HG02678 (cell line): ENCODE measurements at regions not wholly inside any gene's neighbourhood (a gene's known extent, or its start where the extent isn't known, plus 50 kb on each side); places are given as distances from the start of the nearest gene placed in this dataset.
"Not testable (repeated sequence)": the region's sequence is repeated elsewhere in the genome, so short reads cannot be mapped to it uniquely, and the experiment has no call there.

ENCODE experiments used
- ATAC-seq: cut with Tn5 transposase; IDR thresholded peaks from one replicate; pipeline ENCODE4 v1.9.1; 2021; ENCODE audit warnings: mild to moderate bottlenecking, moderate library complexity; ENCODE audit not compliant: unreplicated experiment

DNA sequence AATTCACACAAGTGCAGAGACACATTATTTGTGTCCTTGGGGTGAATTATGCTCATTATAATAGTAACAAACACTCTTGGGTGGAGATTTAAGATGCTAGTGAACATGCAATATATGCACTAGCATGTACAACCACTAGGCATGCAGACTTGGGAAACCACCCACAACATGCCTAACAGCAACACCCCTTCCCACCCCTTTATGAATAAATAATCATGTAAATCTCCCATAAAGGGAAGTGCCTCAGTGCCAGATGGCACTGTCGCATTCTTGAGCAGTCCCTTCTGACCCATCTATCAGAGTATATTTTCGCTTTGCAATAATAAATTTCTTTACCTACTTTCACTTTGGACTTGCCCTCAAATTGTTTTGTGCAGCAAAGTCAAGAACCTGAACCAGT lies 1362.2 kb downstream of the OLFM4 start:
- ATAC-seq = no peak

DNA sequence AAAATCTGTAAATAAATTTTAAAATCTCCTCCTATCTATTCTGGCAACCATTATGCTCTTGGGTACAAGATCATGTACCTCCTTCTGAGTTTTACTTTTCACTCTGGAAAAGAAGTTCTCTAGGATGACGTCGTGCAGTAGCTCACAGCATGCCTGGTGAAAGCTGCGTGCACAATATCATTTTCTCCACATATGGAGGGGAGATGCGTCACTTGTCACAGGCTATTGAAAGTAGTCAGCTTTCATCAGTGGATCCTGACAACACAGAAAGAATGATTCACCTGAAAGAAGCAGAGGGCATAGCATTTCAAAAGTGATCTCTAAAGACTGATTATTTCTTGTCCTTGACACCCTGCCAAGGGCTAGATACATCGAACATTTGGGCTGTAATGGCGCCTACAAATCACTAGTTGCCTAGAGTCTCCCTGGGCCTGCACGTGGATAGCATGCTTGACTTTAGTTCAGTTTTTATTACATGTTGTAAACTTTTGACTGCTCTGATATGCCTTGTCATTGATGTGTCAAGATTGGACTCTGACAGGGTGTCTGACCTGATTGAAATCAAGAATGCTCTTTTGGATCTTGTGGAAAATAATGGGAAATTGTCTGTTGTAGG lies 1365.6 kb downstream of the OLFM4 start:
- no peak for ATAC-seq

DNA sequence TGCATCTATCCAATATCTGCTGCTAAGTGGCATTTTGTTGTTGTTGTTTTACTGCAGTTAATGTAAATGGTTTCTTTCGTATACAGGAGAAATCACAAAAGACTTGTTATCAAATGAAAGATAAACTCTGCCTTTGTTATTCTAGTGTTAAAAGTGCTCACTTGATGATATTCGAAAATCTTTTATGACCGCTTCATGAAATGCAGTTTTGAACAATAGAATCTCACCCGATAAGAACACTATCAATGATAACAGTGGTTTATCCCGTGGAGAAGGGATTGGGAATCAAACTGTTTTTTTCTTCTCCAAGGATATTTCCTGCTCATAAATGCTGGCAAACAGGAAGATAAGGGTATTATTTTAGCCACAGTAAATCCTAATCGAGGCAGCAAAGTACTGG lies 1366.3 kb downstream of the OLFM4 start:
- no peak for ATAC-seq

DNA sequence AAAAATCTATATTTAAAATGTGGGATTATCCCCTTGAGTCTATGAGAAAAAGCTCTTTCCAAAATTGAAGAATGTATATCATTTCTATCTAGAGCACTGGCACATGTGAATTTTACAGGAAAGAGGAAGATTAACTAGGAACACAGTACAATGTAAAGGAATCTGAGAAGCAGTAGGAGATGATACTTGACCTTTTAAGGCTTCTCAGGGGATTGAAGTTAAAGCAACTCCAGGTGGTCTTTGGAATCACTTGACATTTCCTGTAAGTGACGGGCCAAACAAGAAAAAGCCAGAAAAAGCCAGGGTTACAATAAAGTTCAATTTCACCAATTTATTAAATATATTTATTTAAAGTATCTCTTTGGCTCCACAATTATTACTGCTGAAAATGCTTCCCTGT lies 1373.9 kb downstream of the OLFM4 start:
- no peak for ATAC-seq

DNA sequence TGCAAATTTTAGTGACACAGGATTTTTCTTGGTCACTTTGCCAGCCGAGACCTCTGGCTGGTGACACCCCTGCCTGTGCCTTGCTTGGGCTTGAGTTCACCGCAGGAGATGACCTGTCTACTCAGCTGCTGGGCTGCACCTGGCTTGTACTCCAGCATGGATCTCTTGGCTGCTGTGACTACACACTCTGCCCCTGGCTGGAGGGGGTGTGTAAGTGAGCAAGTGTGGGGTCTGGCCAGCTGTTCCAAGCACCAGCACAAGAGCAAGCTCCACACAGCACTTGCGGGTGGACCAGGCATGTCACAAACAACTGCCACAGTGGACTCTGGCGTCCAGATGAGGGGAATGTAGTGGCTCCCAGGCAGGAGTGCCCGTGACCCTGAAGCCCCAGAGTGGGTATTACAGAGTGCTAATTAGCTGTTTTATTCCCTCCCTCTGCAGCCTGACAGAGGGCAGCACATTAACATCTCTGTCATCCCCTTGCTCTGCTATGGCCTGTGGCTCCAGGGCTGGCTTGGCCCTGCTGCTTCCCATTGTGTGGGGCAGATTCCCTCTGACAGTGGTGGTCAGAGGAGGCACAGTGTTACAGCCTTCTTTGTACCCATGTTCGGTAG lies 1387.2 kb downstream of the OLFM4 start:
- ATAC-seq = no peak

DNA sequence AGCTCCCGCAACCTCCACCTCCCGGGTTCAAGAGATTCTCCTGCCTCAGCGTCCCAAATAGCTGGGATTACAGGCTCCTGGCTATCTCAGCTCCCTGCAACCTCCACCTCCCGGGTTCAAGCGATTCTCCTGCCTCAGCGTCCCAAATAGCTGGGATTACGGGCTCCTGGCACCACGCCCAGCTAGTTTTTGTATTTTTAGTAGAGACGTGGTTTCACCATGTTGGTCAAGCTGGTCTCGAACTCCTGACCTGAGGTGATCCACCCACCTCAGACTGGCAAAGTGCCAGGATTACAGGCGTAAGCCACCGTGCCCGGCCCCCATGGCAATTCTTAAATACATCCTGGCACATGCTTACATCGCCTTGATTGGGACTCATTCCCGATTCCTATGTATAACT lies 1394.3 kb downstream of the OLFM4 start:
- not testable (repeated sequence) for ATAC-seq

DNA sequence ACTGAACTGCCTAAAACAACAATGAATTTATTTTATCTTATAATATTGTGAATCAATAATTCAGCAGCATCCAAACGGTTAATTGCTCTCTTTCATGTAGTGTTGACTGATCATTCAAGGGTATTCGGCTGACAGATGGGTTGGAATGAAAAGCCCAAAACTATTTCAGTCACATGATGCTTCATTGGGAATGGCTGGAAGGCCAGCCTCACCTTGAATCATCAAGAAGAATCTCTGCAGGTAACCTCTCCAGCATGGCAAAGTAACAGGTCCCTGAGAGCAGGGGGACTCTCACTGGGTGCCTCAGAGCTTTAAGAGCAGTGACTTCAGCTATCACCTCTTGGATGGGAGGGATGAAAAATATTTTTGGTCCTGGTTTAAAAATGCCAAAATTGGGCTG lies 1395.7 kb downstream of the OLFM4 start:
- ATAC-seq = no peak

DNA sequence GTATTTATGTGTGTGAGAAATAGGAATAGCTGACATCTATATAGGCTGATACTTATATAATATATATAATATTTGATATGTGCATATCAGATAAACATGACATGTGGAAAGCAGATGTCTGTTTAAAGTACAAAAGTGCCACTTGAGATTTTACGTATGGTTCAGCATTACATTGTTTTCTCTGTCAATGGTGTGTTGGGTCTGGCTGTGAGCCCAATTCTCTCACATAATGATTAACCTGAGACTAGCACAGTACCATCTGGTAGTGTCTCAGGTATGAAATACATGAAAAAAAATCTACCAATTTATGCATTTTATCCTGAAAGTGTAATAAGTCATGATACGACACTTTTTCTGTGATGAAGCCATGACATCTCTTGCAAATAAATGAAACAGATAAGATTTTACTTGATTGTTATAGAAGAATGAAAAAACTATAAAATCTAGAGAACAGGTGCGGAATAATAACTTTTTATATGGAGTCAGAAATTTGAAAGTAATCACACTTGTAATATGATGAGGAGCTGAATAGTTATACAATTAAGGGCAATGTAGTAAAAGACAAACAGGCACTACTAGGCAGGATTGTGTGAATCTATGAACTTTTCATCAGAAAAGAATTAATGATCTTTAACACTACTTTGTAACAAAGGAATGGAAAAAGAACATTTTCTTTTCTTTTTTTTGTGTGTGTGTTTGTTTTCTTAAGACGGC lies 1405.0 kb downstream of the OLFM4 start:
- ATAC-seq = no peak

DNA sequence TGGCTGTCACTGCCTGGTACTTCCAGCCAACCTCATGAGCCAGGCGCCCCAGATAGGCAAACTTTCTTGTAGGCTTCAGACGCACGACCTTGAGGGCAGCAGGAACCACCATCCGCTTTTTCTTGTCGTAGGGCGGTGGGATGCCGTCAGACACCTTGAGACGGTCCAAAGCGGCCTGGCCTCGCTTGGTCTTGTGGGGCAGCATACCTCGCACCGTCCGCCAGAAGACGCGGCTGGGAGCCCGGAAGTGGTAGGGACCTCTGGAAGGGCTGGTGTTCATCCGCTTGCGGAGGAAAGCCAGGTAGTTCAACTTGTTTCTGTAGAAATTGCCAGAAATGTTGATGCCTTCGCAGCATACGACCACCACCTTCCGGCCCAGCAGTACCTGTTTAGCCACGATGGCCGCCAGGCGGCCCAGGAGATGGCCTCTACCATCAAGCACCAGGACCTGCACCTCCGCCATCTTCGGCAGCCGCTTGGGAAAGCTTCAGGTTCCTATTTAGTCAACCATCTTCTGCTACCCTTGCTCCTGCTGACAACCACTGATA lies 1412.3 kb downstream of the OLFM4 start:
- not testable (repeated sequence) for ATAC-seq

DNA sequence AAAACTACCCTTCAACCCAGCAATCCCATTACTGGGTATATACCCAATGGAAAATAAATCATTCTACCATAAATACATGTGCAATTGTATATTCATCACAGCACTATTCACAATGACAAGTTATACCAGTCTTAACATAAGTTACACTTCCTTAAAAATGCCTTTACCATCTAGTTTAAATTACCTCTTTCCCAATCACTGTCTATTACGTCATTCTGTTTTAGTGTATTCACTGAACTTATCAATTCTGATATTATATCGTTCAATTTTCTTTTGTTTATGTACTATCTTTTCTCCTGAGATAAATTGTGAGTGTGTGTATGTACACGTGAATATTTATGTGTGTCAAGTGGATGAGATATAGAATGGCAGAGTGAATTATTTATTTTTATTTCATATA lies 1416.8 kb downstream of the OLFM4 start:
- ATAC-seq = no peak

DNA sequence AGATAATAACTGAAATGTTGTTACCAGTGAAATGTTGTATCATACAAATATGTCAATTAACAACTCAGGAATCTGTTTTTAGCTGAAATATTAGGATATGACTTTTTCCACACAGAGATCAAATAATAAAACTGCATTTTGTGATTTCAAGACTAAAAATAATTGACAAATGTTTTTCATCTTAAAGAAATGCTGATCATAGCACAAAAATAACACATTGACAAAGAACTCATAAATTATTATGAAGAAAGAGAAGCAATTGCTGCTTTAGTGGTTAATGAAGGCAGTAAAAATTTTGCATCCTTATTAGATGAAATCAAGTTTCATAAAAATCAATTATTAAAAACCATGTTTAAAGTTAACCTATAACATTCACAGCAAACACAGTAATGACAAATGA lies 1417.3 kb downstream of the OLFM4 start:
- ATAC-seq = no peak

DNA sequence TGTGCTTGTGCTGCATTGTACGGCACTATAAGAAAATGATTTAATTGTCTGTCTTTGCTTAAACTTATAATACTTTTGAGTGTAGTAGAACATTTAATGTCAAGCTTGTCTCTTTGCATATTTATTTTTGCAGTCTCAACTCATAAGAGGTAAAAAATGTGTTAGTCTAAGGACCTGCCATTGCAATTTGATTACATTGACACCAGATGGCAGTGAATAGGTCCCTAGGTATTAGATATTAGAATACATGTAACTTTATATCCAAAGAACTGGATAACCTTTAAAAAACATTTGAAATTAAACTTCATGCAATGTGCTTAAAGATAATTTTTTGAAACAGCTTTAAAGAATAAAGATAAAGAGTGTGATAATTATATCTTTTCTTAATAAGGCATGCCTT lies 1421.3 kb downstream of the OLFM4 start:
- no peak for ATAC-seq

DNA sequence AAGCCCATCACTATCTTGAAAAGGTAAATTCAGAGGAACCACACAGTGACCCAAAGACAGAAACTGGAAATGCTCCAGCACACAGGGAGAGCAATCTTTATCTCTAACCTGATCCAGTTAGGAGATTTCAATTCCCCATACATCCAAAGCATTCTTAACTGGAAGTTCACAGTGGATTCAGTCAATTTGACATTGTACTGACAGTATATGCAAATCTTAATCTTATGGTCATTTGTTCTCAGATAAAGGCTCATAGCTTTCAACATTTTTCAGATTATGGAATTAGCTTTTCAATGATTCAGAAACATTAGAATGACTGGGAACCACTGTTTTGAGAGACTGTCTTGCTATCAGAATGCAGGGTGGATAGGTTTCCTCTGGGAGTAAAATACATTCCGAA lies 1455.6 kb downstream of the OLFM4 start:
- no peak for ATAC-seq

DNA sequence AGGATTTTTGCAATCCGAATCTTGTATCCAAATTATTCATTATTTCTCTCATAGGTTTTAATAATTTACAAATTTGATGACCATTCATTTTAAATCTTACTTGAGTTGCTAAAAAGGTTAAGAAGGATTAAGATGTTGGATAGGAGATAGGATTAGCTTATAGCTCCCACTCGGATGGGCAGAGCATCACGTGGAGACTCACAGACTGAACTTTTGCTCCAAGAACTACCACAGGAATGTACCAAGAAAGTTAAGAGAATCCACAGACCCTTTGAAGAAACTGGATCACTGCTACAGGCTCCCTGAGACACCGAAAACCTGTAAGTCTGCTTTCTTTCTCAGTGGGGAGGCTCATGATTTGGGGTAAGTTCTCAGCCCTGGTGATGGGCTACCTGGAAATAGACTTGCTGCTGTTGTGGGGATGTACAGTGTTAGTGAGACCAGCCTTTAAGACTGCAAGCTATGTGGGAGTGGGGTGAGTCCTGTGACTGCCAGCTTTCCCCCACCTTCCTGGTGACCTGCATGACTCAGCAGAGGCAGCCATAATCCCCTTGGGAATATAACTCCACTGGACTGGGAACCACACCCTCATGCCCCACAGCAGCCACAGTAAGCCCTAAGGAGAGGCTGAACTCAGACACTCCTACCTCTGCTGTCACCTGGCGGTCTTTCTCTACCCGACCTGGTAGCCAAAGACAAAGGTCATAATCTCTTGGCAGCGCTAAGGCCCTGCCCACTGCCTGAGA lies 1458.0 kb downstream of the OLFM4 start:
- no peak for ATAC-seq

DNA sequence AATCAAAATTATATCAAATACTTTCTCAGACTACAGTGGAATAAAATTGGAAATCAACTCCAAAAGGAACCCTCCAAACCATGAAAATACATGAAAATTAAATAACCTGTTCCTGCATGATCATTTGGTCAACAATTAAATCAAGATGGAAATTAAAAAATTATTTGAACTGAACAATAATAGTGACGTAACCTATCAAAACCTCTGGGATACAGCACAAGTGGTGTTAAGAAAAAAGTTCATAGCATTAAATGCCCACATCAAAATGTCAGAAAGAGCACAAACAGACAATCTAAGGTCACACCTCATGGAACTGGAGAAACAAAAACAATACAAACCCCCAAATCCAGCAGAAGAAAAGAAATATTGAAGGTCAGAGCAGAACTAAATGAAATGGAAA lies 1460.7 kb downstream of the OLFM4 start:
- no peak for ATAC-seq

DNA sequence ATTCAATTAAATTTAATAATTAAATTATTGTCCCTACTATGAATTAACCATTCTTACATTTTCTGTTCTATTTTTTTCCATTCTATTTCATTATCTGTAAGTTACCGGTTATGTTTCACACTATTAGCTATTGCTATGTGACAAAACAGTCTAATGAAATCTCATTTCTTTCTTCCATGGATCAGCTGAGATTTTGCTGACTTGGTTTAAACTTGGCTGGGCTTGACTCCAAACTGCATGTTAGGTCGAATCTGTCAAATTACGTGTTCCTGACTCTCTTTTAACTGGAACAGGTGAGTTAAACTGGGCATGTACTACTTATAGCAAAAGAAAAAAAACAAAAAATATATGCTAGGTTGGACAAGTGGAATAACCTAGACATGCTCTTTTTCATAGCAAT lies 1464.4 kb downstream of the OLFM4 start:
- no peak for ATAC-seq

DNA sequence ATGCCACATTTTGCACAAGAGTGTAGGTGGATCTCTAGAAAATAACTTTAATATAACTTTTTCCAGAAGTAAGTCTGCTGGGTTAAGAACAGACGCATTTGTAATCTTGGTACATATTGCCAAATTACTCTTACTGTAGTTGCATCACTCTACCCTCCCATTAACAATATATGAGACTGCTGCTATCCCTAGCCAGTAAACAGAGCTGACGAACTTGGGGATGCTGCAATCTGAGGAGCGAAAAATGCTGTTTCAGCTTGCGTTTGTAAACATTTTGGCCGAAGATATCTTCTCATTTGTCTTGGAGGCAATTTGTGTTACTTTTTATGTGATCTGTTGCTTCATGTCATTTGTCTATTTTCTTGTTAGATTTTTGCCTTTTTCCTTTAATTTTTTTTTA lies 1482.8 kb downstream of the OLFM4 start:
- no peak for ATAC-seq

DNA sequence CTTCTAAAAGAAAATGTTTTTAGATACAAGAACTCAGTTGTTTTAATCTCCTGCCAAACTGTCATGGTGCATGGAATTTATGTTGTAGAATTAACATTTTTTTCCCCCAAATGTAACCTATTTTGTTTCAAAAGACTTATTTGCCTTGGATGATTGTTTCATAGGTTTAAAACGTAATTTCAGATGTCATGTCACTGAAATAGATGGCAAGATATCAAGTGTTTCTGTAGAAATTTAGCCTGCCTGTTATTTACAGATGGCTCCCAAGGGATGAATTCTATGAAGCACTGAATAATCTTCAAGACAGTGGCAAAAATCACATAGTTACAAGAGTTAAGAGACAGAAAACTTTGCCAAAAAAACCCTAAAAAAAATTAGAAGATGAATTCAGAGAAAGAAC lies 1484.6 kb downstream of the OLFM4 start:
- no peak for ATAC-seq

DNA sequence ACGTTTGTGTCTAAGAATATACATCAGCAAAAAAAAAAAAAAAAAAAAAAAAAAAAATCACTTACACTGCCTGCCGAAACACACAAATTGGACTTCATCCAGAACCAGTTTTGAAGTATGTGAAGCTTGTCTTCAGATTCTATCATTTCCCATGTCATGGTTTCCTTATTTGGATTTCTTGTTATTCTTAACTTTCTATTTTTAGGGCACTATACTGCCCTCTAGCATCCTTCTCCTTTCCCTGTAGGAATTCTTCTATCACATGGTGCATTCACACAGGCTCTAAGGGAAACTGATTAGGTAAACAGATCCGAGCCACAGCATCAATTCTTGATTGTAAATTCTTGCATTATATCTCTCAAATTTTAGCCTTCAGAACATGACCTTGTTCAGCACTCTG lies 1507.5 kb downstream of the OLFM4 start:
- no peak for ATAC-seq

DNA sequence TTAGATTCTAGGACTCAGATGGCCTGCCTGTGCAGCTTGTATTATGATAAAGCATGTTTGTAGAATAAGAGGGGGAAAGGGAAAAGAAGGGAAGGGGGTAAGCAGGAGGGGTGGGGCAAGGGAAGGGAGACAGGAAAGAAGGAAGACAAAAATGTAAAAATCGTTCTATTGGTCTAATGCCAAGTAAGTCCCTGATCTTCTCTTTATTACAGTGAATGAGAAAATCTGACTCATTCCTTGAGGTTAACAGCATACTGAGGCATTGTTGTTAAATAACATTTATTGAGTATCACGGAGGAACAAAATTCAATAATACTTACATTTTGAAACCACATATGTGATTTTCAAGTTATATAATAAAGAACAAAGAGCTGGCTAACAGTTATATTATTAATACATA lies 1534.7 kb downstream of the OLFM4 start:
- ATAC-seq = no peak

DNA sequence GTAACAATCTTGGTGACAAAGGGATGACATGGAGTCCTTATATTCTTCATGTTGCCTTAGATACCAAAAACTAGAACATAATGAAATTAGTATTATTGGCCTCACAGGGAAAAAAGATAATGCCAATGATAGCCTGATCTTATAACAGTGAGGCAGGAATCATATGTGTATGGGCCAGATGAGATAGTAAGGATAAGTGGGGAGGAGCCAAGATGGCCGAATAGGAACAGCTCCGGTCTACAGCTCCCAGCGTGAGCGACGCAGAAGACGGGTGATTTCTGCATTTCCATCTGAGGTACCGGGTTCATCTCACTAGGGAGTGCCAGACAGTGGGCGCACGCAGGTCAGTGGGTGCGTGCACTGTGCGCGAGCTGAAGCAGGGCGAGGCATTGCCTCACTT lies 1543.4 kb downstream of the OLFM4 start:
- ATAC-seq = not testable (repeated sequence)

DNA sequence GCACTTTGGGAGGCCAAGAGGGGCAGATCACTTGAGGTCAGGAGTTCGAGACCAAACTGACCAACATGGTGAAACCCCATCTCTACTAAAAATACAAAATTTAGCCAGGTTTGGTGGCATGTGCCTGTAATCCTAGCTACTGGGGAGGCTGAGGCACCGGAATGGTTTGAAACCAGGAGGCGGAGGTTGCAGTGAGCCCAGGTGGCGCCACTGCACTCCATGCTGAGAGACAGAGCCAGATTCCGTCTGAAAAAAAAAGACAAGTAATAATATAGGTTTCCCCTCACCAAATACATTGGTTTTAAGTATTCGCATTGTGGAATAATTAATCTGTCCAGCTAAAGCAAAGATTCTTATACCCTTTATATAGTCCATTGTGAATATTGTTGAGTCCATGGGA lies 1544.6 kb downstream of the OLFM4 start:
- no peak for ATAC-seq
